Breast epithelium (tissue), 4 donors: ENCODE measurements at regions not wholly inside any gene's neighbourhood (a gene's known extent, or its start where the extent isn't known, plus 50 kb on each side); places are given as distances from the start of the nearest gene placed in this dataset.

Source experiments
- DNase-seq, 2 donors: peaks; one replicate each; pipeline ENCODE4 v3.0.0-alpha.2; 2019; ENCODE audit warnings: low spot score in 2 of 2
- H3K27ac ChIP-seq, 2 donors: fragments of 200-600 bp; sonication (generic) in 1 of 2; one replicate each; pipeline ENCODE4 v1.5.1; 2016 to 2019; ENCODE audit warnings: mild to moderate bottlenecking in 1 of 2
- H3K27me3 ChIP-seq, 2 donors: fragments of 200-600 bp; sonication (generic) in 1 of 2; one replicate each; pipeline versions ENCODE4 v1.5.1 to v1.6.0; 2017 to 2019; ENCODE audit warnings: control low read depth in 1 of 2, mild to moderate bottlenecking in 1 of 2
- H3K36me3 ChIP-seq: fragments of 200-600 bp; one replicate; pipeline ENCODE4 v1.5.1; 2019
- H3K4me1 ChIP-seq, 2 donors: fragments of 200-600 bp; sonication (generic); one replicate each; pipeline ENCODE4 v1.5.1; 2016 to 2019; ENCODE audit warnings: control low read depth in 1 of 2
- H3K4me3 ChIP-seq, 3 donors: fragments of 200-600 bp; sonication (generic); 1 replicate in 2 of 3; 2 replicates in 1 of 3; pipeline ENCODE4 v1.5.1; 2016 to 2019; ENCODE audit warnings: mild to moderate bottlenecking in 3 of 3, moderate library complexity in 2 of 3
- H3K9me3 ChIP-seq, 2 donors: fragments of 200-600 bp; sonication (generic) in 1 of 2; one replicate each; pipeline ENCODE4 v1.5.1; 2016 to 2019; ENCODE audit warnings: control low read depth in 1 of 2
- CTCF ChIP-seq, 3 donors: fragments of 450-650 bp; IDR thresholded peaks; one replicate each; pipeline ENCODE4 v1.5.1; 2016 to 2017; ENCODE audit warnings: antibody characterized with exemption in 3 of 3, mild to moderate bottlenecking in 3 of 3, moderate library complexity in 3 of 3
- POLR2A ChIP-seq: fragments of 450-650 bp; IDR thresholded peaks from one replicate; pipeline ENCODE4 v1.6.1; 2016; ENCODE audit warnings: antibody characterized with exemption, mild to moderate bottlenecking, moderate library complexity
- POLR2AphosphoS5 ChIP-seq, 3 donors: sonication (generic); formaldehyde crosslinking; IDR thresholded peaks; one replicate each; pipeline ENCODE4 v1.6.1; 2017; ENCODE audit warnings: antibody characterized with exemption in 3 of 3
- intact Hi-C: fragments of 100-400 bp; cut with DNase I; formaldehyde crosslinking; loops from one replicate; pipeline ENCODE4 v1.15.1; 2023; ENCODE audit warnings: low total_unique reads

DNA sequence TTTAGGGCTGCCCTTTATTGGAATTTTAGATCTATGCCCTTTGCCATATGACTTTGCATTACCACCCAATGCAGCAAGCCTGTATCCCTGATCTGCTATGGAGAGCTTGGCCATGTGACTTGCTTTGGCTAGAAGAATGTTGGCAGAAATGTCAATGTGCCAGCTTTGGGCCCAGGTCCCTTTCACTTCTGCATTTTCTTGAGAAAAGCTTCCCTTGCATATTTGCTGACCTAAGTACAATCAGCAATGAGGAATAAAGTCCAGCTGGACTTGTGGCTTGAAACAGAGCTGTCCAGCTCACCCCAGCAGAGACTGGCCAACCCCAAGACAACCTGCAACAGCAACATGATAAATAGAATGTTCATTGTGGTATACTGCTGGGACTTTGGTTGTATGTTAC, 135.9 kb downstream of the PAH start:
- H3K27ac ChIP-seq, result no peak overlapping the region
- DNase-seq, result no peak
- H3K4me1 ChIP-seq, result no peaks in the 10 kb centered on the region
- no peaks in the 10 kb centered on the region for H3K36me3 ChIP-seq
- TF ChIP-seq CTCF (IDR thresholded peaks at IDR 0.05) (no peak), POLR2AphosphoS5 (IDR thresholded peaks at IDR 0.05) (no peak), POLR2A (no peak)
- intact Hi-C loops, result no loop called here
- no peaks in the 10 kb centered on the region for H3K9me3 ChIP-seq
- H3K4me3 ChIP-seq, result no peak overlapping the region
- H3K27me3 ChIP-seq, result no peaks in the 10 kb centered on the region

- TF ChIP-seq CTCF (IDR thresholded peaks at IDR 0.05) (no peak), POLR2A (no peak), POLR2AphosphoS5 (IDR thresholded peaks at IDR 0.05) (no peak)
- DNase-seq, result no peak
Measured at GRCh38 chr12:102776041-102776440, 141.0 kb downstream of the PAH start.

GRCh38 chr12:102769323-102769916, 147.6 kb downstream of the PAH start:
- TF ChIP-seq POLR2AphosphoS5 (IDR thresholded peaks at IDR 0.05), result no peak
- peak in 2 of 3 donors; percentile 58 to 63 for TF ChIP-seq CTCF (IDR thresholded peaks at IDR 0.05)
- no peak for TF ChIP-seq POLR2A

More at GRCh38 chr12:102776041-102776440, 141.0 kb downstream of the PAH start:
- intact Hi-C loops, result loop anchor here (10.0 kb wide), 1 partner anchor 831 kb away; no protein-coding TSS in a partner anchor
- H3K27ac ChIP-seq, result no peak overlapping the region
- H3K27me3 ChIP-seq, result no peaks in the 10 kb centered on the region
- no peaks in the 10 kb centered on the region for H3K4me1 ChIP-seq
- no peaks in the 10 kb centered on the region for H3K36me3 ChIP-seq
- H3K4me3 ChIP-seq, result no peak overlapping the region
- no peaks in the 10 kb centered on the region for H3K9me3 ChIP-seq

DNA sequence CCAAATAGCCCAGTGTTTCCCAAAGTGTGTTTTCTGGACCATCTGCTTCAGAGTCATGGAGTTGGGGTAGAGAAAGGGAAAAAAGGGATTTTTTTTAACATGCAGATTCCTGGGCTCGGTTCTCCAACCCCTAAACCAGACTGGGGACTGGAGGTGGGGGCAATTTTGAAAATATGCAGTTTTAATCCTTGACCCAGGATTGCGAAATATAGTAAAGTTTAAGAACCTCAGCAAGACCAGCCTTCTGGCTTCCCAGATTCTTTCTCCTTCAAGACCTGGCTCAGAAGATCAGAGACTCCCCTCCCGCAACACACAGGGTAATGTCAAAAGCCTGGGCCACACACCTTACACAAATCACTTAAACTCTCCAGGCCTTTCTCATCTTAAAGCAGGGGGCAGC, 150.1 kb downstream of the PAH start:
- TF ChIP-seq POLR2A (no peak), POLR2AphosphoS5 (IDR thresholded peaks at IDR 0.05) (no peak), CTCF (IDR thresholded peaks at IDR 0.05) (no peak)
- H3K27me3 ChIP-seq, result no peaks in the 10 kb centered on the region
- H3K4me3 ChIP-seq, result no peak overlapping the region
- no peaks in the 10 kb centered on the region for H3K9me3 ChIP-seq
- H3K36me3 ChIP-seq, result no peaks in the 10 kb centered on the region
- intact Hi-C loops, result no loop called here
- no peaks in the 10 kb centered on the region for H3K4me1 ChIP-seq
- H3K27ac ChIP-seq, result no peak overlapping the region
- no peak for DNase-seq

More at GRCh38 chr12:102769323-102769916, 147.6 kb downstream of the PAH start:
- Histone ChIP-seq H3K27ac (no peak overlapping the region), H3K36me3 (no peaks in the 10 kb centered on the region), H3K27me3 (no peaks in the 10 kb centered on the region), H3K9me3 (no peaks in the 10 kb centered on the region), H3K4me3 (no peak overlapping the region), H3K4me1 (no peaks in the 10 kb centered on the region)
- intact Hi-C loops, result no loop called here
- DNase-seq, result peak in 1 of 2 donors; percentile 41

- no peak for TF ChIP-seq POLR2A
- TF ChIP-seq CTCF (IDR thresholded peaks at IDR 0.05), result no peak
- TF ChIP-seq POLR2AphosphoS5 (IDR thresholded peaks at IDR 0.05), result no peak
- no peaks in the 10 kb centered on the region for H3K36me3 ChIP-seq
- DNase-seq, result no peak
- H3K27me3 ChIP-seq, result no peaks in the 10 kb centered on the region
- no peak overlapping the region for H3K4me3 ChIP-seq
- intact Hi-C loops, result no loop called here
- no peaks in the 10 kb centered on the region for H3K9me3 ChIP-seq
- H3K4me1 ChIP-seq, result no peaks in the 10 kb centered on the region
- no peak overlapping the region for H3K27ac ChIP-seq
Measured at GRCh38 chr12:102765736-102766135, 151.3 kb downstream of the PAH start.
